GM12878 (cell line): ENCODE measurements at regions not wholly inside any gene's neighbourhood (a gene's known extent, or its start where the extent isn't known, plus 50 kb on each side); places are given as distances from the start of the nearest gene placed in this dataset.

Experiments used
- ATAC-seq: fragments of 200-7000 bp; cut with Tn5 transposase; 3 replicates; pipeline ENCODE4 v1.9.1; 2020; ENCODE audit warnings: mild to moderate bottlenecking, moderate library complexity
- BruUV-seq: library from RNA; stranded (reverse); fragments of 400-500 nt; replicated peaks from 2 replicates; lab custom pipeline; 2021; lab: Mats Ljungman, UMichigan
- CTCF ChIA-PET: fragments of 300-600 bp; sonication (Branson Sonifier 250); formaldehyde crosslinking; extraction: SDS; loops from one replicate; lab custom pipeline; 2021; ENCODE audit warnings: inconsistent platforms; lab: Yijun Ruan, JAX
- POLR2A ChIA-PET: fragments of 350-600 bp; formaldehyde crosslinking; extraction: SDS; loops from one replicate; lab custom pipeline; 2021; ENCODE audit warnings: inconsistent platforms; lab: Charles Lee
- RAD21 ChIA-PET: fragments of 300-600 bp; sonication (Branson Sonifier 250); formaldehyde crosslinking; loops from one replicate; lab custom pipeline; 2023; ENCODE audit warnings: antibody characterized with exemption; ENCODE audit not compliant: unreplicated experiment; lab: Charles Lee
- SMC1A ChIA-PET: fragments of 300-600 bp; sonication (Branson Sonifier 250); formaldehyde crosslinking; loops from one replicate; lab custom pipeline; 2023; ENCODE audit not compliant: unreplicated experiment, uncharacterized antibody; lab: Charles Lee
- DNase-seq: peaks from one replicate; pipeline ENCODE4 v3.0.0-alpha.2; 2011; ENCODE audit warnings: low read depth, low spot score
- FAIRE-seq: peaks from 3 replicates; lab custom pipeline; 2011; peaks lifted over from hg19 to GRCh38; lab: Jason Lieb, UNC
- H2AFZ ChIP-seq: 2 replicates; pipeline ENCODE4 v1.6.0; 2011; ENCODE audit warnings: low read depth, low read length, control low read depth; ENCODE audit not compliant: control insufficient read depth
- H3K27ac ChIP-seq: 2 replicates; pipeline ENCODE4 v1.5.1; 2011; ENCODE audit warnings: control low read depth; ENCODE audit not compliant: control insufficient read depth, insufficient read depth
- H3K27me3 ChIP-seq, 2 experiments: replicated peaks in 1 of 2; 2 replicates each; pipeline versions ENCODE4 v1.6.0 to v1.6.1; 2011; ENCODE audit warnings: low read length in 1 of 2; ENCODE audit not compliant: control insufficient read depth in 2 of 2, insufficient read depth in 2 of 2
- H3K36me3 ChIP-seq, 2 experiments: 2 replicates each; pipeline ENCODE4 v1.5.1; 2011; ENCODE audit warnings: low read length in 1 of 2; ENCODE audit not compliant: control insufficient read depth in 2 of 2, insufficient read depth in 2 of 2
- H3K4me1 ChIP-seq: 2 replicates; pipeline ENCODE4 v1.6.1; 2011; ENCODE audit warnings: mild to moderate bottlenecking, low read length, moderate library complexity, mixed read lengths; ENCODE audit not compliant: control insufficient read depth, insufficient read depth
- H3K4me2 ChIP-seq: 2 replicates; pipeline ENCODE4 v1.6.0; 2011; ENCODE audit warnings: control low read depth; ENCODE audit not compliant: control insufficient read depth, insufficient read depth
- H3K4me3 ChIP-seq: fragments of 200-600 bp; sonication (generic); 2 replicates; pipeline ENCODE4 v1.5.1; 2016
- H3K79me2 ChIP-seq: 2 replicates; pipeline ENCODE4 v1.6.0; 2011; ENCODE audit warnings: low read length; ENCODE audit not compliant: control insufficient read depth, insufficient read depth
- H3K9ac ChIP-seq: 2 replicates; pipeline ENCODE4 v1.8.0; 2011; ENCODE audit warnings: low read length, control low read depth, mixed read lengths; ENCODE audit not compliant: control insufficient read depth, insufficient read depth
- H3K9me3 ChIP-seq: replicated peaks from 3 replicates; pipeline ENCODE4 v1.5.1; 2011; ENCODE audit warnings: mild to moderate bottlenecking, low read length; ENCODE audit not compliant: control insufficient read depth, insufficient read depth
- H4K20me1 ChIP-seq: 2 replicates; pipeline ENCODE4 v1.6.0; 2011; ENCODE audit not compliant: control insufficient read depth, insufficient read depth
- ASH2L ChIP-seq: fragments of 300-600, 200-600 bp; sonication (generic); IDR thresholded peaks from 2 replicates; pipeline ENCODE4 v1.6.1; 2017; ENCODE audit warnings: low read depth, mild to moderate bottlenecking, borderline replicate concordance
- ATF3 ChIP-seq: IDR thresholded peaks from 2 replicates; pipeline ENCODE4 v1.6.1; 2011; ENCODE audit warnings: low read depth, mild to moderate bottlenecking, low read length, moderate library complexity, borderline replicate concordance; ENCODE audit errors: extremely low read depth
- CHD2 ChIP-seq: IDR thresholded peaks from 2 replicates; pipeline ENCODE4 v1.6.1; 2011; ENCODE audit warnings: low read depth, low read length, improper control_type of control experiment, borderline replicate concordance
- HDAC6 ChIP-seq: fragments of 200-600 bp; sonication (generic); IDR thresholded peaks from one replicate; pipeline ENCODE4 v1.8.0; 2017; ENCODE audit warnings: antibody characterized with exemption; ENCODE audit not compliant: unreplicated experiment
- HDGF ChIP-seq: fragments of 450-650 bp; IDR thresholded peaks from 2 replicates; pipeline ENCODE4 v1.6.1; 2016; ENCODE audit warnings: antibody characterized with exemption
- IRF3 ChIP-seq: fragments of 450-650 bp; IDR thresholded peaks from 2 replicates; pipeline ENCODE4 v1.6.1; 2014; ENCODE audit warnings: mild to moderate bottlenecking
- MLLT1 ChIP-seq: fragments of 450-650 bp; IDR thresholded peaks from 2 replicates; pipeline ENCODE4 v1.6.1; 2016; ENCODE audit warnings: mild to moderate bottlenecking
- PAX8 ChIP-seq: fragments of 450-650 bp; IDR thresholded peaks from 2 replicates; pipeline ENCODE4 v1.6.1; 2017; ENCODE audit warnings: mild to moderate bottlenecking, moderate library complexity
- RUNX3 ChIP-seq: IDR thresholded peaks from 2 replicates; pipeline ENCODE4 v1.6.1; 2012; ENCODE audit warnings: low read length, inconsistent platforms
- SP1 ChIP-seq: IDR thresholded peaks from one replicate; pipeline ENCODE4 v1.6.1; 2011; ENCODE audit warnings: low read depth, low read length
- STAT1 ChIP-seq: fragments of 450-650 bp; conservative IDR thresholded peaks from 2 replicates; pipeline ENCODE4 v1.6.1; 2014; ENCODE audit warnings: antibody characterized with exemption, mild to moderate bottlenecking
- TCF12 ChIP-seq: IDR thresholded peaks from 2 replicates; pipeline ENCODE4 v1.6.1; 2011; ENCODE audit warnings: low read depth, mild to moderate bottlenecking, low read length
- ZBTB40 ChIP-seq: fragments of 450-650 bp; IDR thresholded peaks from 2 replicates; pipeline ENCODE4 v1.6.1; 2016; ENCODE audit warnings: mild to moderate bottlenecking, moderate library complexity, borderline replicate concordance
- ZNF207 ChIP-seq: fragments of 450-650 bp; IDR thresholded peaks from 2 replicates; pipeline ENCODE4 v1.6.1; 2014; ENCODE audit warnings: antibody characterized with exemption, mild to moderate bottlenecking, borderline replicate concordance
- ZZZ3 ChIP-seq: IDR thresholded peaks from 2 replicates; pipeline ENCODE4 v1.6.1; 2011; ENCODE audit warnings: low read depth; ENCODE audit not compliant: control insufficient read depth, insufficient read length
- WGBS: methylation state at CpG from one replicate; pipeline ENCODE4 v1.1.6; 2016; ENCODE audit warnings: low lambda C conversion rate; ENCODE audit not compliant: insufficient replicate concordance, insufficient coverage; ENCODE audit errors: missing lambda C conversion rate; 5-methylcytosine and 5-hydroxymethylcytosine counted together
- in situ Hi-C: fragments of 300-500 bp; cut with MboI; formaldehyde crosslinking; loops from 9 replicates; pipeline ENCODE4 v1.14.3; 2018; ENCODE audit warnings: mixed read lengths
- intact Hi-C: fragments of 100-400 bp; cut with micrococcal nuclease; formaldehyde crosslinking; loops from one replicate; pipeline ENCODE4 v1.14.2; 2022; ENCODE audit not compliant: unreplicated experiment
- TF ChIP-seq, protein P1 (sequence below): IDR thresholded peaks from 2 replicates; pipeline ENCODE4 v1.6.1; 2012; ENCODE audit warnings: low read depth, low read length, improper control_type of control experiment

DNA sequence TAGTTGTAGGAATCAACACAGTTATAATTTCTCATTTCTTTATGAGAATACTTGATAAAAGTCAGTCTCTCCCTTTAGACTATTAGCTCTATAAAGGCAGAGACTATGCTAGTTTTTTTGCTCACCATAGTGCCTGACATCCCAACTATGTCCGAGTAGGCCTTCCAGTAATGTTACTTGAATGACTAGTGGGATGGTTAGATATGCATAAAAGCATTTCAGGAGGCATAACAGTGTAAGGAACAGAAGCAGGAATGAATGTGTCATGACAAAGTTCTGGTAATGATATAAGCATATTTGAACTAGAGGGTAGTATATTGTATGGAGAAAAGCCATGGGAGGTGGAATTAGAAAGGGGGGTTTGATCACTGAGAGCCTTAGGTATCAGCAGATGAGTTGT lies 77.4 kb upstream of the C5orf46 start:
- Histone ChIP-seq H3K4me1 (no peaks in the 10 kb centered on the region), H3K27me3 (no peaks in the 10 kb centered on the region), H3K9me3 (no peaks in the 10 kb centered on the region), H3K4me3 (no peak overlapping the region), H4K20me1 (no peaks in the 10 kb centered on the region), H3K27ac (no peak overlapping the region), H2AFZ (no peak overlapping the region), H3K36me3 (no peaks in the 10 kb centered on the region), H3K4me2 (no peak overlapping the region), H3K9ac (no peak overlapping the region), H3K79me2 (no peaks in the 10 kb centered on the region)
- in situ Hi-C loops (no loop called here), intact Hi-C loops (no loop called here)
- 0% methylated on average over 1 of the region's 1 CpG for WGBS
- ATAC-seq (no peak), DNase-seq (no peak), FAIRE-seq (no peak)
- no TSS peak for BruUV-seq
- POLR2A ChIA-PET, result no interaction called here
- CTCF ChIA-PET, result no interaction called here
- no peak for TF ChIP-seq RUNX3
- no peak for TF ChIP-seq ZZZ3
- TF ChIP-seq HDGF, result no peak
- no peak for TF ChIP-seq PAX8
- TF ChIP-seq CHD2, result no peak
- no peak for TF ChIP-seq IRF3
- TF ChIP-seq ZNF207, result no peak
- no peak for TF ChIP-seq STAT1
- TF ChIP-seq SP1, result no peak
- TF ChIP-seq, protein P1, sequence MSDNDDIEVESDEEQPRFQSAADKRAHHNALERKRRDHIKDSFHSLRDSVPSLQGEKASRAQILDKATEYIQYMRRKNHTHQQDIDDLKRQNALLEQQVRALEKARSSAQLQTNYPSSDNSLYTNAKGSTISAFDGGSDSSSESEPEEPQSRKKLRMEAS, result no peak
- no peak for TF ChIP-seq HDAC6
- TF ChIP-seq ASH2L, result no peak
- TF ChIP-seq ZBTB40, result no peak
- TF ChIP-seq ATF3, result no peak
- no peak for TF ChIP-seq TCF12
- no peak for TF ChIP-seq MLLT1
- RAD21 ChIA-PET, result no interaction called here
- SMC1A ChIA-PET, result no interaction called here
